AG04450 (cell line): ENCODE measurements at regions not wholly inside any gene's neighbourhood (a gene's known extent, or its start where the extent isn't known, plus 50 kb on each side); places are given as distances from the start of the nearest gene placed in this dataset.

Source experiments
- CTCF ChIA-PET: fragments of 300-600, 350-600 bp; formaldehyde crosslinking; extraction: SDS; loops from one replicate; lab custom pipeline; 2022; ENCODE audit warnings: antibody characterized with exemption, inconsistent platforms; lab: Charles Lee
- POLR2A ChIA-PET: fragments of 350-600 bp; formaldehyde crosslinking; extraction: SDS; loops from one replicate; lab custom pipeline; 2021; ENCODE audit warnings: antibody characterized with exemption, inconsistent platforms; lab: Yijun Ruan, JAX
- DNase-seq: peaks from one replicate; pipeline ENCODE4 v3.0.0-alpha.2; 2011; ENCODE audit warnings: low read depth, low spot score
- H3K27ac ChIP-seq: one replicate; pipeline ENCODE4 v1.5.1; 2012; ENCODE audit warnings: low read depth, low read length, control low read depth
- H3K27me3 ChIP-seq: one replicate; pipeline ENCODE4 v1.6.0; 2012; ENCODE audit warnings: low read length; ENCODE audit not compliant: control insufficient read depth, insufficient read depth
- H3K4me3 ChIP-seq: 2 replicates; pipeline ENCODE4 v1.5.1; 2011; ENCODE audit warnings: mild to moderate bottlenecking, low read depth, low read length, control low read depth
- H3K9me3 ChIP-seq: 2 replicates; pipeline ENCODE4 v1.5.1; 2012; ENCODE audit warnings: low read length; ENCODE audit not compliant: control insufficient read depth, insufficient read depth
- CTCF ChIP-seq: IDR thresholded peaks from 2 replicates; pipeline ENCODE4 v1.5.1; 2011; ENCODE audit warnings: low read depth, low read length, control low read depth, inconsistent platforms

- no peak for DNase-seq
- no peak overlapping the region for H3K4me3 ChIP-seq
- H3K27ac ChIP-seq, result no peak overlapping the region
- H3K9me3 ChIP-seq, result no peaks in the 10 kb centered on the region; the same call in none of the 2 replicates
- no peak for TF ChIP-seq CTCF
- ChIA-PET POLR2A (no interaction called here), CTCF (no interaction called here)
- H3K27me3 ChIP-seq, result no peaks in the 10 kb centered on the region
Observed at GRCh38 chr15:46617507-46617906, 982.7 kb downstream of the SQOR start.

- ChIA-PET CTCF (no interaction called here), POLR2A (no interaction called here)
- no peak overlapping the region for H3K27ac ChIP-seq
- no peaks in the 10 kb centered on the region; the same call in none of the 2 replicates for H3K9me3 ChIP-seq
- no peak for DNase-seq
- no peak for TF ChIP-seq CTCF
- H3K4me3 ChIP-seq, result no peak overlapping the region
- no peaks in the 10 kb centered on the region for H3K27me3 ChIP-seq
Observed at GRCh38 chr15:46618984-46619383, 984.2 kb downstream of the SQOR start.

- ChIA-PET CTCF (no interaction called here), POLR2A (no interaction called here)
Observed at GRCh38 chr15:46620392-46621013, 985.7 kb downstream of the SQOR start.

GRCh38 chr15:46622851-46623250 lies 988.0 kb downstream of the SQOR start:
- POLR2A ChIA-PET, result no interaction called here
- H3K27ac ChIP-seq, result no peak overlapping the region
- DNase-seq, result no peak
- TF ChIP-seq CTCF, result no peak
- CTCF ChIA-PET, result no interaction called here
- no peak overlapping the region for H3K4me3 ChIP-seq
- H3K9me3 ChIP-seq, result peaks cover 4% of the 10 kb centered on the region; the same call in 1 of the 2 replicates
- H3K27me3 ChIP-seq, result no peaks in the 10 kb centered on the region

More at GRCh38 chr15:46620392-46621013, 985.7 kb downstream of the SQOR start:
- H3K27me3 ChIP-seq, result no peaks in the 10 kb centered on the region
- TF ChIP-seq CTCF, result no peak
- no peak for DNase-seq
- no peak overlapping the region for H3K4me3 ChIP-seq
- H3K9me3 ChIP-seq, result no peaks in the 10 kb centered on the region; the same call in 1 of the 2 replicates
- H3K27ac ChIP-seq, result no peak overlapping the region

- ChIA-PET POLR2A (no interaction called here), CTCF (no interaction called here)
- H3K9me3 ChIP-seq, result no peaks in the 10 kb centered on the region; the same call in none of the 2 replicates
- no peak overlapping the region for H3K4me3 ChIP-seq
- DNase-seq, result no peak
- no peaks in the 10 kb centered on the region for H3K27me3 ChIP-seq
- no peak for TF ChIP-seq CTCF
- no peak overlapping the region for H3K27ac ChIP-seq
Observed at GRCh38 chr15:46636206-46636605, 1001.4 kb downstream of the SQOR start.
